Activated naive CD4-positive, alpha-beta T cell treated with anti-CD3 and anti-CD28 coated beads, Interleukin-2, amount 50 U/mL, for 16 hours (primary cell): ENCODE measurements at regions not wholly inside any gene's neighbourhood (a gene's known extent, or its start where the extent isn't known, plus 50 kb on each side); places are given as distances from the start of the nearest gene placed in this dataset.
"Not testable (repeated sequence)": the region's sequence is repeated elsewhere in the genome, so short reads cannot be mapped to it uniquely, and the experiment has no call there.

Experiments
- DNase-seq: peaks from one replicate; pipeline ENCODE4 v3.0.0-alpha.2; 2020

- no peak for DNase-seq
Measured at GRCh38 chr1:88530246-88530645, 153.8 kb upstream of the PKN2 start.

GRCh38 chr1:88537787-88538186 is 146.3 kb upstream of the PKN2 start:
- DNase-seq: no peak

- DNase-seq: no peak
Measured at GRCh38 chr1:88538222-88538899, 145.7 kb upstream of the PKN2 start.

- DNase-seq: no peak
Measured at GRCh38 chr1:88540255-88540654, 143.8 kb upstream of the PKN2 start.

GRCh38 chr1:88541596-88541995 is 142.5 kb upstream of the PKN2 start:
- DNase-seq: no peak

- no peak for DNase-seq
Measured at GRCh38 chr1:88544195-88544594, 139.9 kb upstream of the PKN2 start.

- no peak for DNase-seq
Measured at GRCh38 chr1:88549536-88549935, 134.5 kb upstream of the PKN2 start.

- no peak for DNase-seq
Measured at GRCh38 chr1:88552226-88552625, 131.8 kb upstream of the PKN2 start.

- no peak for DNase-seq
Measured at GRCh38 chr1:88557014-88557413, 127.1 kb upstream of the PKN2 start.

- no peak for DNase-seq
Measured at GRCh38 chr1:88560621-88561020, 123.5 kb upstream of the PKN2 start.

- no peak for DNase-seq
Measured at GRCh38 chr1:88562991-88563390, 121.1 kb upstream of the PKN2 start.

GRCh38 chr1:88566615-88567387 is 117.3 kb upstream of the PKN2 start:
- DNase-seq: no peak

- DNase-seq: no peak
Measured at GRCh38 chr1:88571506-88571905, 112.6 kb upstream of the PKN2 start.

GRCh38 chr1:88579598-88579997 is 104.5 kb upstream of the PKN2 start:
- DNase-seq: no peak

GRCh38 chr1:88581703-88582102 is 102.4 kb upstream of the PKN2 start:
- DNase-seq: no peak

GRCh38 chr1:88593358-88593757 is 90.7 kb upstream of the PKN2 start:
- DNase-seq: no peak

GRCh38 chr1:88595355-88596002 is 88.6 kb upstream of the PKN2 start:
- no peak for DNase-seq

GRCh38 chr1:88597973-88598372 is 86.1 kb upstream of the PKN2 start:
- DNase-seq: not testable (repeated sequence)

- no peak for DNase-seq
Measured at GRCh38 chr1:88608139-88608943, 75.7 kb upstream of the PKN2 start.

GRCh38 chr1:88609051-88609450 is 75.0 kb upstream of the PKN2 start:
- no peak for DNase-seq

- no peak for DNase-seq
Measured at GRCh38 chr1:88610687-88611086, 73.4 kb upstream of the PKN2 start.

GRCh38 chr1:88612292-88612691 is 71.8 kb upstream of the PKN2 start:
- no peak for DNase-seq

GRCh38 chr1:88612773-88613172 is 71.3 kb upstream of the PKN2 start:
- no peak for DNase-seq
